ENCODE measurements at regions not wholly inside any gene's neighbourhood (a gene's known extent, or its start where the extent isn't known, plus 50 kb on each side); places are given as distances from the start of the nearest gene placed in this dataset.
"Not testable (repeated sequence)": the region's sequence is repeated elsewhere in the genome, so short reads cannot be mapped to it uniquely, and the experiment has no call there.

- not testable (repeated sequence) for H3K4me1 ChIP-seq (replicated peaks); DNase-seq (ENCODE audit: low read depth in 1 of 2, low spot score in 2 of 2); H3K36me3 ChIP-seq; H3K4me3 ChIP-seq; H3K27ac ChIP-seq; H3K27me3 ChIP-seq (replicated peaks); H3K9me3 ChIP-seq (replicated peaks)
Measured at GRCh38 chr7:76971201-76971600, 61.0 kb downstream of the SPDYE17 start.

- H3K4me3 ChIP-seq; H3K27me3 ChIP-seq (replicated peaks); DNase-seq (ENCODE audit: low read depth in 1 of 2, low spot score in 2 of 2); H3K4me1 ChIP-seq (replicated peaks); H3K27ac ChIP-seq; H3K9me3 ChIP-seq (replicated peaks); H3K36me3 ChIP-seq: not testable (repeated sequence)
Measured at GRCh38 chr7:76969892-76970291, 62.3 kb downstream of the SPDYE17 start.

GRCh38 chr7:76965731-76966548 lies 66.2 kb downstream of the SPDYE17 start:
- H3K36me3 ChIP-seq; DNase-seq (ENCODE audit: low read depth in 1 of 2, low spot score in 2 of 2); H3K9me3 ChIP-seq (replicated peaks); H3K4me3 ChIP-seq; H3K27ac ChIP-seq; H3K27me3 ChIP-seq (replicated peaks); H3K4me1 ChIP-seq (replicated peaks): not testable (repeated sequence)

GRCh38 chr7:76964050-76964449 lies 68.1 kb downstream of the SPDYE17 start:
- H3K36me3 ChIP-seq; H3K9me3 ChIP-seq (replicated peaks); H3K27me3 ChIP-seq (replicated peaks); DNase-seq (ENCODE audit: low read depth in 1 of 2, low spot score in 2 of 2); H3K4me1 ChIP-seq (replicated peaks); H3K4me3 ChIP-seq; H3K27ac ChIP-seq: not testable (repeated sequence)

GRCh38 chr7:76963061-76963460 lies 69.1 kb downstream of the SPDYE17 start:
- not testable (repeated sequence) for H3K9me3 ChIP-seq (replicated peaks); H3K4me1 ChIP-seq (replicated peaks); H3K36me3 ChIP-seq; H3K4me3 ChIP-seq; H3K27me3 ChIP-seq (replicated peaks); H3K27ac ChIP-seq; DNase-seq (ENCODE audit: low read depth in 1 of 2, low spot score in 2 of 2)

GRCh38 chr7:76960400-76960986 lies 71.7 kb downstream of the SPDYE17 start:
- DNase-seq (ENCODE audit: low read depth in 1 of 2, low spot score in 2 of 2); H3K27ac ChIP-seq; H3K36me3 ChIP-seq; H3K9me3 ChIP-seq (replicated peaks); H3K4me1 ChIP-seq (replicated peaks); H3K4me3 ChIP-seq; H3K27me3 ChIP-seq (replicated peaks): not testable (repeated sequence)

- H3K4me3 ChIP-seq; H3K9me3 ChIP-seq (replicated peaks); H3K4me1 ChIP-seq (replicated peaks); DNase-seq (ENCODE audit: low read depth in 1 of 2, low spot score in 2 of 2); H3K36me3 ChIP-seq; H3K27me3 ChIP-seq (replicated peaks); H3K27ac ChIP-seq: not testable (repeated sequence)
Measured at GRCh38 chr7:76959573-76960399, 72.4 kb downstream of the SPDYE17 start.

GRCh38 chr7:76956531-76956930 lies 75.6 kb downstream of the SPDYE17 start:
- not testable (repeated sequence) for H3K27ac ChIP-seq; H3K9me3 ChIP-seq (replicated peaks); H3K36me3 ChIP-seq; H3K4me3 ChIP-seq; H3K27me3 ChIP-seq (replicated peaks); H3K4me1 ChIP-seq (replicated peaks); DNase-seq (ENCODE audit: low read depth in 1 of 2, low spot score in 2 of 2)

- H3K9me3 ChIP-seq (replicated peaks); H3K27me3 ChIP-seq (replicated peaks); H3K4me3 ChIP-seq; H3K36me3 ChIP-seq; DNase-seq (ENCODE audit: low read depth in 1 of 2, low spot score in 2 of 2); H3K4me1 ChIP-seq (replicated peaks); H3K27ac ChIP-seq: not testable (repeated sequence)
Measured at GRCh38 chr7:76955124-76955523, 77.0 kb downstream of the SPDYE17 start.

GRCh38 chr7:76944603-76945002 lies 87.6 kb downstream of the SPDYE17 start:
- H3K27ac ChIP-seq; DNase-seq (ENCODE audit: low read depth in 1 of 2, low spot score in 2 of 2); H3K27me3 ChIP-seq (replicated peaks); H3K36me3 ChIP-seq; H3K9me3 ChIP-seq (replicated peaks); H3K4me3 ChIP-seq; H3K4me1 ChIP-seq (replicated peaks): not testable (repeated sequence)

- not testable (repeated sequence) for H3K36me3 ChIP-seq; H3K9me3 ChIP-seq (replicated peaks); H3K27ac ChIP-seq; H3K27me3 ChIP-seq (replicated peaks); H3K4me1 ChIP-seq (replicated peaks); H3K4me3 ChIP-seq; DNase-seq (ENCODE audit: low read depth in 1 of 2, low spot score in 2 of 2)
Measured at GRCh38 chr7:76941809-76942765, 90.1 kb downstream of the SPDYE17 start.

- H3K36me3 ChIP-seq: not testable (repeated sequence)
Measured at GRCh38 chr7:76937781-76938180, 94.4 kb downstream of the SPDYE17 start.

GRCh38 chr7:76937330-76937729 lies 94.8 kb downstream of the SPDYE17 start:
- not testable (repeated sequence) for DNase-seq (ENCODE audit: low read depth in 1 of 2, low spot score in 2 of 2); H3K9me3 ChIP-seq (replicated peaks)

More at GRCh38 chr7:76937781-76938180, 94.4 kb downstream of the SPDYE17 start:
- not testable (repeated sequence) for H3K4me1 ChIP-seq (replicated peaks); H3K27ac ChIP-seq; DNase-seq (ENCODE audit: low read depth in 1 of 2, low spot score in 2 of 2); H3K27me3 ChIP-seq (replicated peaks); H3K9me3 ChIP-seq (replicated peaks); H3K4me3 ChIP-seq

More at GRCh38 chr7:76937330-76937729, 94.8 kb downstream of the SPDYE17 start:
- H3K27me3 ChIP-seq (replicated peaks); H3K36me3 ChIP-seq; H3K4me3 ChIP-seq; H3K27ac ChIP-seq; H3K4me1 ChIP-seq (replicated peaks): not testable (repeated sequence)
